DMS153 (cell line): ENCODE measurements at regions not wholly inside any gene's neighbourhood (a gene's known extent, or its start where the extent isn't known, plus 50 kb on each side); places are given as distances from the start of the nearest gene placed in this dataset.
A peak's percentile ranks its signal among the peaks of the same experiment; 100 is the strongest.

Experiments used
- DNase-seq: peaks from one replicate; lab custom pipeline; 2025; lab: John Stamatoyannopoulos, UW

- no peak for DNase-seq
Observed at GRCh38 chr15:93553167-93553935, 464.3 kb upstream of the RGMA start.

DNA sequence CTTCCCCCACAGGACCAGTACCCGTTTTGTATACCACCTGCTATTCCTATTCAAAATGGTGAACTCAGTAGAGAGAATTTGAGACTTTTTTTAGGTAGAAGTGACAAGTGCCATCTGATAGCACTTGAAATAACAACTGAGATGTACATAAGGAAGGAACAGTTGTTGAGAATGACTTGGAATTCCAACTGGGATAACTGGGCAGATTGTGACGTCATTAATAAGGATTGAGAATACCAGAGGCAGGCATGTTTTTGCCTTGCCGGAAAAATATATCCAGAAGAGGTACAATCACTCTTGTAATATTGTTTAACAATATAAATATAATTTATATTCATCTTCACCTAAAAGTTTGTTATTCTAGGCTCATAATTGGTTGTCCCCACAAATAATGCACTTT, 454.1 kb upstream of the RGMA start:
- no peak for DNase-seq

GRCh38 chr15:93527374-93528050, 438.5 kb upstream of the RGMA start:
- DNase-seq = peak; percentile 40

- DNase-seq = no peak
Observed at GRCh38 chr15:93524432-93524831, 435.4 kb upstream of the RGMA start.

DNA sequence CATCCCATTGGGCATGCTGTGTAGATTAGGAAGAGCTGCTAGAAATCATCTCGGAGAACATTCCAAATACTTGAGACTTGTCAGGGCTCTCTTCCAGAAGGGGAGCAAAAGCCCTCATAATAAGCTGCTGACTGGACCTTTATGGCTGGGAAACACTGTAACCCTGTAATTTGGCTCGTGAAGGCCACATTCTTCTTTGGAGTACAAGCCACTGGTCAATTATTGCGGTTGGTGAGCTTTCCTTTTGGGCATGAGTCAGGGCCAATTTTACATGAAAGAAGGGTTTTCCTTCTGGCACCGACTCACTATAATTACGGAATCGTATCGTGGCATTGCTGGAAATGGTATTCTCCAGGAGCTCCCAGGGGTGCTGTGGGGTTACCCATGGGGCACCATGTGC, 434.5 kb upstream of the RGMA start:
- no peak for DNase-seq

DNA sequence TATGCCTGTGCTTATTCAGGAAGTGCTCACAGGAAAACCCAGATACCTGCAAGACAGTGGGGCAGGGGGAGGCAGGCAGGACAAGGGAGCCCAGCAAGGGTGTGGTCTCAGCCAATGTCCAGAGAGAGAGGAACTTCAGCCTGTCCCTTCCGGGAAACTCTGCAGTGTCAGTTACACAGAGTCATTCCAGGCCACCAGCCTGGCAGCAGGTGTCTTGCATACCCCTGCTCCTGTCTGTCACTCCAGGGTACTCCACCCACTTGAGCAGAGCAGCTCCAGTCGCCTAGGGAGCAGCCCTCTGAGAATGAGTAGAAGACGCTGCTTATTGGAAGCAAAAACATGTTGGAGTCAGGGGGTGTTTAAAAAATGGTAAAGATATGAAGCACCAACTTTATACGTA, 431.2 kb upstream of the RGMA start:
- DNase-seq = no peak

DNA sequence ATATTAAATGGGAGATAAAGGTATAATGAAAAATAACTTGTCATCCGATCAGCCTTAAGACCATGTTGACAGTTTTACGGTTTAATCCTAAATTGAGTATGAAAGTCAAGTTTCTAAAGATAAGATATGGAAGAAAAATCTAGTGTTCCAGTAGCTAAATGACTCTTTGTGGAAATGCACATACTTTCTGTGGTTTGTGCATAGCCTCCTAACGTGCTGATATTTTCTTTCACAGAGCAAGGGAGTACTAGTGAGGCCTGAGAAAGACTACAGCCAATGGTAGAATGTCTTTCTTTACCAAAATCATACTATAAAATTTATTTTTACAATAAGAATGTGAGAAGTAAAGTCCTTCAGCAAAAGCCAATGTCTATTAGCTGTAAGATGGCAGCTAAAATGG, 430.6 kb upstream of the RGMA start:
- DNase-seq = no peak

- DNase-seq = no peak
Observed at GRCh38 chr15:93517176-93517575, 428.2 kb upstream of the RGMA start.

- no peak for DNase-seq
Observed at GRCh38 chr15:93515256-93516051, 426.4 kb upstream of the RGMA start.

- DNase-seq = no peak
Observed at GRCh38 chr15:93506646-93507045, 417.6 kb upstream of the RGMA start.

DNA sequence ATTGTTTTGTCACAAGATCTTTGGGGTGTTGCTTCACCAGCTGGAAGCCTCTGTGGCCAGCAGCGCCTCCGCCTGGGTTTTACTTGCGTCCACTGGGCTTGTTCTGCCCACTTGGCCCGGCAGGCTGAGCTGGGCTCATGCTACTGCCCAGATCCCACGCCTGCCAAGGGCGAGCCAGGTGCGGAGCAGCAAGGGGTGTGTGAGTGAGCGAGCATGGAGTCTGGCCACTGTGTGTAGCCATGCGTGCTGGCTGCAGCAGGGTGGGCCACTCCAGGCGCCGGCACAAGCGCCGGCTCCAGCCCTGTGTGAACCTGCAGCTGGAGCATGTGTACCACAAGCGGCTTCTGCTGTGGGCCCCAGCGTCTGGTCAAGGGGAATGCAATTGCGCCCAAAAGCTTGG, 416.5 kb upstream of the RGMA start:
- no peak for DNase-seq

- no peak for DNase-seq
Observed at GRCh38 chr15:93501946-93502345, 412.9 kb upstream of the RGMA start.

- DNase-seq = no peak
Observed at GRCh38 chr15:93500155-93500554, 411.1 kb upstream of the RGMA start.

- DNase-seq = no peak
Observed at GRCh38 chr15:93497291-93497690, 408.3 kb upstream of the RGMA start.

DNA sequence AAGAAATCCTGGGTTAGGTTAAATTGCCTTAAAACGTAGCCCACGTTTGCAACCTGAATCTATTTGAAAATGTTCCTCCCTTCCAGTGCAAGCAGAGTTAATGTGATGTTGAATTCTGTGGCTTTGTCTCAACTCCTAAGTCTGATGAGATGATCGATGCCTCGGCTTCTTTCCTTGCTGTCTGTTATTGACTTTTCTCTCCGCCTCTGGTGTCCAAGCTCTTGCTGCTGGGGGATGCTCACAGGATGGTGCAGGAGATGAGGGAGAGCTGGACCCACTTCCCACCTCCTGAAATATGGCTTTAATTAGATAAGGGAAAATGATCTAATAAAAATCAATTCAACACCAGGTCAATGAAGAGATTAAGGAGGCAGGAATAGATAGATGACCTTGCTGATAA, 407.9 kb upstream of the RGMA start:
- DNase-seq = no peak

GRCh38 chr15:93495799-93496637, 407.0 kb upstream of the RGMA start:
- no peak for DNase-seq

DNA sequence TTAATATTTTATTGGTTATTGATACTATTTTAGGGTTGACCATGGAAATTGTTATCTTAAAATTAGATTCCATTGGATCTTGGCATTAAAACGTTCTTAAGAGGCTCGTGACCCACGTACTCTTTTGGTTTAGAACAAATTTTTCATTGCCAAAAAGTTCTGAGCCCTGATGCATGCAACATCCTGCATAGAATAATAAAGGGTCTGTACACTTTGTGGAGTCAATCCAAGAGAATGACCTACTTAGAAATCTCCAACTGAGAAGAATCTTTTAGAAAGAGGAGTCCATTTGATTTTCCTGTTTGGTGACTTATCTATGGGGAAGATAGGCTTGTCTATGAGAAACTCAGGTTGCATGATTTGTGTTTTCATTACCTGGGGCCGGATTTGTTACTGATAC, 404.2 kb upstream of the RGMA start:
- DNase-seq = no peak

- DNase-seq = no peak
Observed at GRCh38 chr15:93491291-93491690, 402.3 kb upstream of the RGMA start.

GRCh38 chr15:93488296-93488713, 399.3 kb upstream of the RGMA start:
- no peak for DNase-seq

DNA sequence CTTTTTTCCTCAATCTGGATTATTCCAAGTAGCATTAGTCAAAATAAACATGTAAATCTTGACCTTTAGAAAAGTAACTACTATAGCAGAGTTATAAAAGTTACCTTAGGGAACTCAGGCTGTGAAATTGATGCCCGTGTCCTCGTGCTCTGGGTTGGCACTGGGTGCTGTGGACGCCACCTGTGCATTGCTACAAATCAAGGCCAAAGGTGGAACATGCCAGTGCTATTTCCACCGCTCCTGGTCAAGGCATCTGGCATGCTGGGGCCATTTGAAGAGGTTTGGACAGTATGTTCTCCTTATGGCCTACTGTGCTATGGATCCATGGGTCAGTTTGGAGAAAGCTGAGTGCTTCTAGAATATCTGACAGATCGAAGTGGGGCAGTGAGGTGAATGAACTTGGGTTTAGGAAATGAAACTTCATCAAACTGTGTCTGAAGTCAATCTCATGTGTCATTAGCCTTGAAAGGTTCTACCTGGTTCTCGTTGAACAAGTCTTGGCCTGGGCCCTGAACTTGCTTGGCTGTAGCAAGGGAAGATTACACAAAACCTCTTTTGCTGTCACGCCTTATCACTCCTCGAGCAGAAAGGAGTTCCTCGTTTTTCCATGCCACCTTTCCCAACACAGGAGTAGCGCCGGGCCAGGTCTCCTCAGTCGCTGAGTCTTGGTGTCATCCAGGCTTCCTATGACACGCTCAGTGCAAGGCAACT, 397.6 kb upstream of the RGMA start:
- no peak for DNase-seq
